GM19043 (cell line): ENCODE measurements at regions not wholly inside any gene's neighbourhood (a gene's known extent, or its start where the extent isn't known, plus 50 kb on each side); places are given as distances from the start of the nearest gene placed in this dataset.

Source experiments
- ATAC-seq: cut with Tn5 transposase; IDR thresholded peaks from one replicate; pipeline ENCODE4 v1.9.1; 2021; ENCODE audit warnings: low read depth; ENCODE audit not compliant: unreplicated experiment

DNA sequence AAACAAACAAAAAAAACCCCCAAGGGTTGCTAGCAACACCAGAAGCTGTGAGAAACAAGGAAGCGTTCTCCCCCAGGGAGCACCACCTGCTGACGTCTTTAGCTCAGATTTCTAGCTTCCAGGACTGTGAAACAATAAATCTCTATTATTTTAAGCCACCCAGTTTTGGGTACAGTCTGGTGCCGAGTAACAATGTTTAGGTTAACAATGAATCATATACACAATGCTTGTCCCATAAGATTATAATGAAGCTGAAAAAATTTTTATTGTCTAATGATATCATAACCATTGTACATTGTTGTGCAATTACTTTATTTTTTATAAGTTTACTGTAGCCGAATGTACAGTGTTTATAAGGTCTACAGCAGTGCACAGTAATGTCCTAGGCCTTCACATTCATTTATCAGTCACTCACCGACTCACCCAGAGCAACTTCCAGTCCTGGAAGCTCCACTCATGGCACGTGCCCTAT is 72.1 kb upstream of the CAB39 start:
- ATAC-seq: no peak

DNA sequence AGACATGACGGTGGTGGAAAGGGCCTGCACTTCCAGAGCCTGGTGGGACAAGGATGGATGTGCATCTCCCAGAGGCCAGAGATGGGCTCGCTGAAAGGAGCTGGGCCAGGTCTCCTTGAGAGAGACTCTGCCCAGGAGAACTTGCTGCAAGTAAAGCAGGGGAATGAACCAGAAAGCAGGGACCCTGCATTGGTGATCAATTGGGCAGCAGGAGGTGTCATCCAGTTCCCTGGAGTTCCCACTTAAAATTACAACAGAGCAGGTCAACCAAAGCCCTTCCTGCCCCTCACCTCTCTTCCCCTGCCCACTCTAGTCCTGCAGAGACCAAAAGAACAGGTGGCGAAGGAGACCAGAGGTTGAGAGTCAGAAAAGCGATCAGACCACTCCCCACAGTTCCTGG is 69.7 kb upstream of the CAB39 start:
- no peak for ATAC-seq

DNA sequence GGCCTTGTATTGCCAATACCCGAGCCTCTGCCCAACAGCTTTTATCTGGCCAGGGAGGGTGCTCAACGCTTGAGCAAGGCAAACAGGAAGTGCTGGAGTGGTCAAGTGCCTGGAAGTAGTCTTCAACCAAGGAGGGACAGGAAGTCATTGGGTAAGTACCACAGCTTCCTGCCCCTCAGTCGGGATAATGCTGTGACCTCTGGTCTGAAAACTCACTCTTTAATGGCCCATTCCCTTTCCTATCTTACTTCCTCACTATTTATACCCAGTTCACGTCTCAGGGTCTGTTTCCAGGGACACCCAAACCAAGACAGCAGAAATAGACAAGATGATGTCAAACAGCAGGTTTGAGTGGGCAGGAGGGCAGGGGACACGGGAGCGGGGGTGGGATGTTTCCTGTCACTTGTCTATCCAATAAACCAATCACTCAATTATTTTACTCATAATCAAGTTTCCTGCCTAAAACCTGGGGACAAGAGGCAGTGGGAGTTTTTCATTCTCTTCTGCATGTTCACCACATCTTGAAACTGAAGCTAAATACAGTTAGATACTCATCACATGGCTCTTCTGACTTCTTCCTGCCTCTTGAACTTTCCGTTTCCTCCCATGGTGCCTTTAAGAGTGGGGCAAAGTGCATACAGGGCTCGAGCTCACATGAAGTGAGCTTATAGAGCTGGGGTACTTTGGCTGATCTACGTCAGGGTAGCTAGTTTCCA is 68.9 kb upstream of the CAB39 start:
- ATAC-seq: peak; percentile 57

DNA sequence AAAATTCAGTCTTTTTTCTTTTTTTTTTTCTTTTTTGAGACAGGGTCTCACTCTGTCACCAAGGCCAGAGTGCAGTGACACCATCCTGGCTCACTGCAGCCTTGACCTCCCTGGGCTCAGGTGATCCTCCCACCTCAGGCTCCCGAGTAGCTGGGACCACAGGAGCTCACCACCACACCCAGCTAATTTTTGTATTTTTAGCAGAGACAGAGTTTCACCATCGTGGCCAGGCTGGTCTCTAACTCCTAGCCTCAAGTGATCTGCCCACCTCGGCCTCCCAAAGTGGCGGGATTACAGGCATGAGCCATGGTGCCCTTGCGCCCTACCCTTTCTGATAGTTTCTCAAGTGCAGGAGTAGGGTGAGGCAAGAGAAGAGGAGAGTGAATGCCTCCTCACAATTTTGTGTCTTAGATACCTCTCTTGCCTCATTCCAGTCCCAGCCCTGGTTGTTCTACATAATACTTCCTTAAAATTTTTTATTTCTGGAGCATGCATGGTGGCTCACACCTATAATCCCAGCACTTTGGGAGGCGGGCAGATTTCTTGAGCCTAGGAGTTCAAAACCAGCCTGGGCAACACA is 68.2 kb upstream of the CAB39 start:
- peak; percentile 19 for ATAC-seq

DNA sequence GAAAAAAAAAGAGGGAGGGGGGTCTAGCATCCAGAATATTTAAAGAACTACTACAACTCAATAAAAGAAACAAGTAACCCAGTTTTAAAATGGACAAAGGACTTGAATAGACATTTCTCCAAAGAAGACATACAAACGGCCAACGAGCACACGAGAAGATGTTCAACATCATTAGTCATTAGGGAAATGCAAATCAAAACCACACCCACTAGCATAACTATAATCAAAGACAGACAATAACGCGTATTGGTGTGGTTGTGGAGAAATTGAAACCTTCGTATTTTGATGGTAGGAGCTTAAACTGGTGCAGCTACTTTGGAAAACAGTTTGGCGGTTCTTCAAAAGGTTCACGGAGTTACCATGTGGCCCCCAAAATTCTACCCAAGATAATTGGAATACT is 64.3 kb upstream of the CAB39 start:
- ATAC-seq: no peak

DNA sequence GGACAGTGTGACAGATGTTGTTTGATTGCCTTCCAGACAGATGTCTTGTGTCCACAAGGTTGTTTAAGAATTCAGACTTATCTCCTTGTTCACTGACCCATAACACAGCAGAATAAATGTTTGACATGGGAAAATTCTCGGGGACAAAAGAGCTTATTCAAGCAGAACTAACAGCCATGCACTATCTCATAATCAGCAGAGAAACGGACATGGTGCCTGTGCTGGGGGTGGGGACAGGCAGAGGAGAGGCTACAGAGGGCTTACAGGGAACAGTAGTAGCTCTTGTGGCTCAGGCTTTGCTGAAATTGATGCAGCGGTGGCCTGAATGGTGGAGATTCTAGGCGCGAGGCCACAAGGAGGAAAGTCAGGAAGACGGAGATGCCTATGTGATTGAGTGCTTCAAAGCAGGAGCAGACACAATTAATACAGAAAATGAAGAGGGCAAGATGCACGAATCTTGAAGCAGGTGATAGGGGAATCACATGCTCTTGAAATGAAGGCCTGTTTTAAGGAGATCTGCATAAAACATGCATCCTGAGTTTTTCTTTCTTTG is 62.0 kb upstream of the CAB39 start:
- peak; percentile 79 for ATAC-seq

DNA sequence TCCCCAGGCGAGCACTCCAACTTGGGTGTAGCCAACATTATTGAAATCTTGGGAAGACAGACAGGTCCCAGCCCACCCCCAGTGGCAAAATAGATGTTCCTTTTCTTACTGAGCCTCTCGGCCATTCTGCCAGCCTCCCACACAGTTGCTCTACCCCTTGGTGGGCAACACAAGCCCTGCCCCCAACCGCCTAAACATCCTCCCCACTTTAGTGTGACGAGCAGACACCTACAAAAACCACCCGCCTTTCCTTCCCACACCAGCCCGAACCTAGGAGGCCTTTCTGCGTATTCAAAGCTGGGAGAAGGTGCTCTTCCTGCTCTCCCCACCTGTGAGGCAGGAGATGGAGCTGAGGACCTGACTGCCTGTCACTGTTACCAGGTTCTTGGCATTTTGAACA is 58.6 kb upstream of the CAB39 start:
- no peak for ATAC-seq

DNA sequence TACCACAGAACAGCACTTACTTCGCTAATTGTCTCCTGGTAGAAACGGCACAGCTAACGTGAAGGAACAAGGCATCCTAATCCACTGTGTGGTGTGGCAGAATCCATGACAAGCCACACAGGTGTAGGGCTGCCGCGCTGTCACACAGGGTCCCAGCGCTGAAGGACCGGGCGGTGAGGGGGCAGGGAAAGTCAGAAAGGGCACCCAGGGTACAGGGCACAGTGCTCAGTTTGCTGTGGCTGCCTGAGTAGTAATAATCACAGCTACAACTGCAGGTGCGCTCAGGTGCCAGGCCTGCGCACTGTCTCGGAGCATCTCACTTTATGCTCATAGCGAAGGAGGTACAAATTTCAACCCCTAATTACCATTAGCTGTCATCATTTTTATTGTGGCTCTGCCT is 55.2 kb upstream of the CAB39 start:
- ATAC-seq: no peak

DNA sequence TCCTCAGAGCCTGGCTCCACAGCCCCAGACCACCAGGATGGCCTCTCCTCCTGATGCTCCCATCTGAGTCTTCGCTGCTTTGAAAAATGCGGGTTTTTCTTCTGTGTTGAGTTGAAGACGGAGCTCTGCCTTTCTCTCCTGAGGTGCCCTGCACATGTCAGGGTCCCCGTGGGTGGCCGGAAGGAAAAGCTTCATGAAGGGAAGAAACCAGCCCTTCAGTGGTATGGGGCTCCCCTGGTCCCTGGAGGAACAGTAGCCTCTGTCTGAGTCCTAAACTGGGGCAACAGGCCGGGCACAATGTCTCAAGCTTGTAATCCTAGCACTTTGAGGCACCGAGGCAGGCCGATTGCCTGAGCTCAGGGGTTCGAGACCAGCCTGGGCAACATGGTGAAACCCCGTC is 54.7 kb upstream of the CAB39 start:
- no peak for ATAC-seq

DNA sequence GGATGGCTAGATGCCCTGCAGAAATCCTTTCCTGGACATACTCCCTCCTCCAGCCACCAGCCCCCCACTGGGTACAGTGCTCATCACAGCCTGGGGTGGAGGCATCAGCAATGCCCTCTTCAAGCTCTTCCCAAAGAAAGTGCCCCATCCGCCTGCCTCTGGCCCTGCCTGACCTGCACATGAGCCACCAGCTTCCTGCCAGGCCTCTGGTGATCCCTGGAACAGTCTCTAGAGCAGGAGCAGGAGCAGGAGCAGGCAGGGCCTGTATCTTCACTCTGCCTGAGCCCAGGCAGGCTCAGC is 54.1 kb upstream of the CAB39 start:
- ATAC-seq: no peak

DNA sequence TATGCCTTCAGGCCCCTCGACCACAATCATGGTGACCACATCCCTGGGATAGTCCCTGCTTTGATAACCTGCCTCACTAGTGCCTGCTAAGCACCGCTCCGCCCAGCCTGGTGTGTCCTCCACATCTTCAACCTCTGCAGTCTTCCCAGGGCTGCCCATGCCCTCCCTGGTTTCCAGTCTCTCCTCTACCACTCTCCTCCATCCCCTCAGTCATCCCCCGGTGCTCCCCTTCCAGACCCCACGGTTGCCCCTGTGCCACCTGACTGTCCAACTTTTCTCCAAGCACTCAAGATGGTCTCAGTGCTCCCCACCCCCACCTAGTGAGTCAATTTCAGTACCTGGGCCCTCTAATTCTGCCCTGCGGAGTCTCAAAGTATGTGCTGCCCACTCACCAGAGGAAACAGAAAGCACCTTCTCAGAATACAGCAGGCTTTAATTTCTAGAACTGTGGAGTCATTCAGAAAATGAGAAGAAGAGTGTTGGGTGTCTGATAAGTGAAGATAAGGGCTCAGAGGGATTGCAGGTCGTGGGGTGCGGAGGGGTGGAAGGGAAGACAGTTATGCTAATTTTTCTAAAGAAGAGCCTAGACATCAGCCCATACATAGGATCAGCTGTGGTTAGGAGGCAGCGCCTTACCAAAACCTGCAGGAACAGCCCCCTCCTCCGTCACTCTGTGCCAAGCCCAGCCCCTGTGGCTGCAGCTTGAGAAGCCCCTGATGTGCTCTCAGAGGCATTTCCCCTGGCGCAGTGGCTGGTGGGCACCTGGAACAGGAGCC is 53.6 kb upstream of the CAB39 start:
- peak; percentile 39 for ATAC-seq

DNA sequence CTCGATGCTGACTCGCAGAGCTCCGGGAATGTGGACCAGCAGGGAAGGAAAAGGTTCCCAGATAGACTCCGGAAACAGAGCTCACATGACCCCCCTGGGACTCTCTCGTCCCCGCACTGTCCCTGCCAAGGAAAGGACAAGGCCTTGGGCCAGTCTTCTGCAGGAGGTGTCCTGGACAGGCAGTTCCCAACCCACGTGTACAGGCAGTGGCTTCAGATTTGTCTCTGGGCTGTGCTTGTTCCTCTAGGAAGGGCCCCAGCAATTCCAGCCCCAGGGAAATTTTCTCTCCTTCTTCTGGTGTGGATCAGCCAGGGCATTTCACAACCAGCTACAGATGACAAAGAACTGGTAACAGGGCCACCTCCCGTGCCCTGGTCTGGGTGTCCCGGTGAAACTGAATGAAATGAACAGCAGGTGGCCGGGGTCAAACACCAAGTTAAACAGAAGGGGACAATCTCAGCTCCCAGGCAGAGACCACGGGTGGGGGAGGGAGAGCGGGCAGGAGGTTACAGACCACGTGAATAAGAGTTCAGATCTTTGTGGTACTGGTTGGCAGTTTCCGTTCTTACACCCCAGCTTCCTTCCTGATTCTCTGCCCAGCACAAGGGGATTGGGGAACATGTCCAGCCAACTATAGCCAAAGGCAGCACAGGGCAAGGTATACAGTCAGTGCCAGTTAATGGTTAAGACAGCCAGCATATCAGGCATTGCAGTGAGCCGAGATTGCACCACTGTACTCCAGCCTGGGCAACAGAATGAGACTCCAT is 52.2 kb upstream of the CAB39 start:
- ATAC-seq: no peak

DNA sequence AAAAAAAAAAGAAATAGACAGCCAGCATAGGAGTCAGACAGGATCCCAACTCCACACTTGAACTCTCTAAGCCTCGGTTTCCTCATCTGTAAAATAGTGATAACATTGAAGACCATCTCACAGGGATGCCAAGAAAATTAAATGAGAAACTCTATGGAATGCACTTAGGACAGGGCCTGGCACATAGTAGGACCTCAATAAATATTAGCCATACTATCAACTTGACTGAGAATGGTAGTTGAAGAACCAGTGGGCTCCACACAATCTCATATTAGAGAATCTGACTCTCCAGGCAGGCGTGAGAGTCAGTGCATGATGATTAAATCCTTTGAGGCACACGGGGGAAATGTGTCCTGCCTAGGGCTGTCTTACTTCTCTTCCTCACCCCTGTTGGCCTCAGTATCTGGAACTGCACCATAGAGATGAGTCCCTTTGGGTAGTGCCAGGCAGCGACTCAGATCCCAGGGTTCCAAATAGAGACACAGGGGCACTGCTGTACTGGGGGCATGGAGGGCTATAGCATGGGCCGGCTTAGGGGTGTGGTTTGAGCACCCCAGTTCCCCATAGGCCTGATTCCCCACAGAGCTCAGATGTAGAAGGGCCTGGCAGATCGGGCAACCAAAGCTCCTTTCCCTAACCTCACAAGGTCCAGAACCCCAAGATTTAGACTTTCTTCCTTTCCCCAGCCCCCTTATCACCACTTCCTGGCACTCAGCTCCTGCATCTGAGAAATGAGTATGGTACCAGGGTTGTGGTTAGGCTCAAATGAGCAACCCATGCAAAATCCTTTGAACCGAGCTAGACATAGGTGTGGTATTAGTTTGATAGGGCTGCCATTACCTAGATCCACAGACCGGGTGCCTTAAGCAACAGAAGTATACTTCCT is 51.3 kb upstream of the CAB39 start:
- peak; percentile 28 for ATAC-seq
